ENCODE measurements at regions not wholly inside any gene's neighbourhood (a gene's known extent, or its start where the extent isn't known, plus 50 kb on each side); places are given as distances from the start of the nearest gene placed in this dataset.
A peak's percentile ranks its signal among the peaks of the same experiment; 100 is the strongest.

DNA sequence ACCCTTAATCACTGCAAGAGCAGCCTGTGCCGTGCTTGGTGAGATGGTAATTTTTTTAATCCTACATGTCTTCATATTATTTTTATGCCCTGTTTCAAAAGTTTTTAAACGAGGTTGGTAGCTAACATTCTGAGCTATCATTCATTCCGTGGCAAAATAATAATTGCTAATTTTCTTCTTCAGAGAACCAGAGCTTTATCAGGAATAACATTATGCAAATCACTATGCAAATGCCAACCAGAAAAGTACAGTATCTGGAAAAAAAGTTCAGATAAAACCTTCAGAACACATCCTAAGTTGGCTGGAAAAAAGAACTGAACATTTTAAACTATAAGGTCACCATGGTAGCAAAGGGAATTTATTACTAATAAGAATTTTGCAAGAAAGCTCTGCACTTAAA, 165.1 kb upstream of the NABP1 start:
- DNase-seq (ENCODE audit: low spot score), result no peak
- Histone ChIP-seq H2AFZ (replicated peaks) (no peak overlapping the region), H3K9me3 (ENCODE audit: low read depth) (no peaks in the 10 kb centered on the region), H3K27me3 (no peaks in the 10 kb centered on the region), H3K4me1 (no peaks in the 10 kb centered on the region), H3K9ac (no peak overlapping the region), H3K79me2 (ENCODE audit: low read depth) (no peaks in the 10 kb centered on the region), H3K4me2 (no peak overlapping the region), H3K4me3 (no peak overlapping the region), H4K20me1 (ENCODE audit: low read depth) (no peaks in the 10 kb centered on the region), H3F3A (ENCODE audit: low read depth) (no peaks in the 10 kb centered on the region), H3K36me3 (no peaks in the 10 kb centered on the region), H3K27ac (no peak overlapping the region)
- no peaks in the 10 kb centered on the region for H3K36me3 Mint-ChIP-seq
- peaks cover 6% of the 10 kb centered on the region for H3K4me1 Mint-ChIP-seq
- H3K27me3 Mint-ChIP-seq (ENCODE audit: insufficient read depth, low read depth), result peaks cover 2% of the 10 kb centered on the region
- no peak overlapping the region for H3K4me3 Mint-ChIP-seq
- TF ChIP-seq EZH2phosphoT487 (IDR thresholded peaks at IDR 0.05) (no peak), EZH2 (IDR thresholded peaks at IDR 0.05) (no peak)
- TF ChIP-seq, protein P1, sequence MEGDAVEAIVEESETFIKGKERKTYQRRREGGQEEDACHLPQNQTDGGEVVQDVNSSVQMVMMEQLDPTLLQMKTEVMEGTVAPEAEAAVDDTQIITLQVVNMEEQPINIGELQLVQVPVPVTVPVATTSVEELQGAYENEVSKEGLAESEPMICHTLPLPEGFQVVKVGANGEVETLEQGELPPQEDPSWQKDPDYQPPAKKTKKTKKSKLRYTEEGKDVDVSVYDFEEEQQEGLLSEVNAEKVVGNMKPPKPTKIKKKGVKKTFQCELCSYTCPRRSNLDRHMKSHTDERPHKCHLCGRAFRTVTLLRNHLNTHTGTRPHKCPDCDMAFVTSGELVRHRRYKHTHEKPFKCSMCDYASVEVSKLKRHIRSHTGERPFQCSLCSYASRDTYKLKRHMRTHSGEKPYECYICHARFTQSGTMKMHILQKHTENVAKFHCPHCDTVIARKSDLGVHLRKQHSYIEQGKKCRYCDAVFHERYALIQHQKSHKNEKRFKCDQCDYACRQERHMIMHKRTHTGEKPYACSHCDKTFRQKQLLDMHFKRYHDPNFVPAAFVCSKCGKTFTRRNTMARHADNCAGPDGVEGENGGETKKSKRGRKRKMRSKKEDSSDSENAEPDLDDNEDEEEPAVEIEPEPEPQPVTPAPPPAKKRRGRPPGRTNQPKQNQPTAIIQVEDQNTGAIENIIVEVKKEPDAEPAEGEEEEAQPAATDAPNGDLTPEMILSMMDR (IDR thresholded peaks at IDR 0.05), result no peak
- H3K27ac Mint-ChIP-seq, result no peak overlapping the region
- peaks cover under 1% of the 10 kb centered on the region for H3K9me3 Mint-ChIP-seq

DNA sequence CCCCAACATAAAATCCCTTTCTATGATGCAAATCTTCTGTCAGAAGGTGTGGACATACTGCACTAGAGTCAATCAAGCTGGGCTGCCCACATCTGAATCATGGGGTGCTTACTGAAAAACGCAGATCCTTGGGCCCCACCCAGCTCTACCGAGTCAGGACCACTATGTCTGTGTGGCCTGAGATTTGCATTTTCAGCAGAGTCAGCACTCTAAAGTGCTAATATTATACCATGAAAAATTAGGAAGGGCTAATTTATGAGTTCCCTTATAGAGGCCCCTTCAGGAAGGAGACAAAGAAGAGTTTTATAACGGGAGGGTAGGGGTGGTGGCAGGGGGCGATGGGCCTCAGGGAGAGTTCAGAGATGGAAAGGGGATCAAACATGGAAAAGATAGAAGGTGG, 163.3 kb upstream of the NABP1 start:
- Histone ChIP-seq H3K27me3 (no peaks in the 10 kb centered on the region), H3K36me3 (no peaks in the 10 kb centered on the region), H2AFZ (replicated peaks) (peak overlapping the region; percentile 72), H3K27ac (no peak overlapping the region), H4K20me1 (ENCODE audit: low read depth) (no peaks in the 10 kb centered on the region), H3K4me1 (no peaks in the 10 kb centered on the region), H3K4me3 (no peak overlapping the region), H3K4me2 (no peak overlapping the region), H3K9me3 (ENCODE audit: low read depth) (no peaks in the 10 kb centered on the region), H3K79me2 (ENCODE audit: low read depth) (no peaks in the 10 kb centered on the region), H3K9ac (no peak overlapping the region), H3F3A (ENCODE audit: low read depth) (no peaks in the 10 kb centered on the region)
- no peak overlapping the region for H3K27ac Mint-ChIP-seq
- H3K36me3 Mint-ChIP-seq, result no peaks in the 10 kb centered on the region
- H3K4me1 Mint-ChIP-seq, result peaks cover 6% of the 10 kb centered on the region
- TF ChIP-seq EZH2phosphoT487 (IDR thresholded peaks at IDR 0.05) (no peak), EZH2 (IDR thresholded peaks at IDR 0.05) (no peak)
- TF ChIP-seq, protein P1 (IDR thresholded peaks at IDR 0.05), result no peak
- no peak overlapping the region for H3K4me3 Mint-ChIP-seq
- no peaks in the 10 kb centered on the region for H3K9me3 Mint-ChIP-seq
- H3K27me3 Mint-ChIP-seq (ENCODE audit: insufficient read depth, low read depth), result peaks cover 2% of the 10 kb centered on the region
- DNase-seq (ENCODE audit: low spot score), result no peak

DNA sequence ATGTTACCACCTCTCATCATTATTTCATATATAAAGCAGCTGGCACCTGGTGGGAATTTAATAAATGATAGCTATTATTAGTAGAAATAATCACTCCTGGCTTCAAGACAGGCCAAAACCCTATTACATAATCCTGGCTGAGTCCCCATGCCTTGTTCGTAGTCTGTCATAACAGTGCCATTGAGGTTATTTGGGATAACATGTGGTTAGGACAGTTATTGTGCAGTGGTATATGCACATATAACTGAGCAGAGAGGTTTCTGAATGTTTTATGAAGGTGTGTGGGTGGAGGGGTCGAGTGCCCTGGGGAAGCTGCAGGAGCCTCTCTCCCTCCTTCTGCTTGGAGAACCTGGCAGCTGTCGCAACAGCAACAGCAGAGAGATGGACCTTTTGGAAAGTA, 162.4 kb upstream of the NABP1 start:
- Mint-ChIP-seq H3K27me3 (ENCODE audit: insufficient read depth, low read depth) (peaks cover 2% of the 10 kb centered on the region), H3K4me3 (no peak overlapping the region), H3K27ac (peak overlapping the region; percentile 43), H3K9me3 (no peaks in the 10 kb centered on the region), H3K36me3 (no peaks in the 10 kb centered on the region), H3K4me1 (peaks cover 6% of the 10 kb centered on the region)
- TF ChIP-seq EZH2phosphoT487 (IDR thresholded peaks at IDR 0.05), result no peak
- TF ChIP-seq, protein P1 (IDR thresholded peaks at IDR 0.05), result no peak
- no peak for TF ChIP-seq EZH2 (IDR thresholded peaks at IDR 0.05)
- Histone ChIP-seq H3K27me3 (no peaks in the 10 kb centered on the region), H3K9ac (no peak overlapping the region), H3K4me2 (no peak overlapping the region), H3K4me3 (no peak overlapping the region), H2AFZ (replicated peaks) (no peak overlapping the region), H4K20me1 (ENCODE audit: low read depth) (no peaks in the 10 kb centered on the region), H3K4me1 (no peaks in the 10 kb centered on the region), H3K36me3 (no peaks in the 10 kb centered on the region), H3K27ac (no peak overlapping the region), H3K9me3 (ENCODE audit: low read depth) (no peaks in the 10 kb centered on the region), H3F3A (ENCODE audit: low read depth) (no peaks in the 10 kb centered on the region), H3K79me2 (ENCODE audit: low read depth) (no peaks in the 10 kb centered on the region)
- no peak for DNase-seq (ENCODE audit: low spot score)

Measured in neural progenitor cell (in vitro differentiated cells).